ENCODE measurements at regions not wholly inside any gene's neighbourhood (a gene's known extent, or its start where the extent isn't known, plus 50 kb on each side); places are given as distances from the start of the nearest gene placed in this dataset.

DNA sequence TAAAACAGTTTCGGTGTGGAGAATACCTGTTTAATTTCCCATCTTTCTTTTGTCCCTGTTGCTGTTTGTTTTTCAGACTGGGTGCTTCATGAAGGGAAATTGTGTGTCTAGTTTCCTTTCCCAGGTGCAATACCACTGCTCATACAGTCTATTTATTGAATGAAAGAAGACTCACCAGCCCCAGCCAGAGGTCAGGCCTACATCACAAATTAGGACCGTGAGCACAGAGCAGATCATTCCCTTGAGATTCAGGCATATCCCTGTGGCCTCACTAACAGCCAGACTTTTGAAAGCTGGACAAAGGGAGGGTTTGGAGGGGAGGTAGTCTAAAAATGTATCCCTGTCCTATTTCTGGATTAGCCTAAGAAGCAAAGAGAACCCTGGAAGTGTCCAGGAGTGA, 278.9 kb downstream of the IRS1 start:
- no peak overlapping the region for H3K4me3 ChIP-seq (ENCODE audit: low read depth, low read length)
- TF ChIP-seq, protein P1, sequence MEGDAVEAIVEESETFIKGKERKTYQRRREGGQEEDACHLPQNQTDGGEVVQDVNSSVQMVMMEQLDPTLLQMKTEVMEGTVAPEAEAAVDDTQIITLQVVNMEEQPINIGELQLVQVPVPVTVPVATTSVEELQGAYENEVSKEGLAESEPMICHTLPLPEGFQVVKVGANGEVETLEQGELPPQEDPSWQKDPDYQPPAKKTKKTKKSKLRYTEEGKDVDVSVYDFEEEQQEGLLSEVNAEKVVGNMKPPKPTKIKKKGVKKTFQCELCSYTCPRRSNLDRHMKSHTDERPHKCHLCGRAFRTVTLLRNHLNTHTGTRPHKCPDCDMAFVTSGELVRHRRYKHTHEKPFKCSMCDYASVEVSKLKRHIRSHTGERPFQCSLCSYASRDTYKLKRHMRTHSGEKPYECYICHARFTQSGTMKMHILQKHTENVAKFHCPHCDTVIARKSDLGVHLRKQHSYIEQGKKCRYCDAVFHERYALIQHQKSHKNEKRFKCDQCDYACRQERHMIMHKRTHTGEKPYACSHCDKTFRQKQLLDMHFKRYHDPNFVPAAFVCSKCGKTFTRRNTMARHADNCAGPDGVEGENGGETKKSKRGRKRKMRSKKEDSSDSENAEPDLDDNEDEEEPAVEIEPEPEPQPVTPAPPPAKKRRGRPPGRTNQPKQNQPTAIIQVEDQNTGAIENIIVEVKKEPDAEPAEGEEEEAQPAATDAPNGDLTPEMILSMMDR (IDR thresholded peaks at IDR 0.05; ENCODE audit: borderline replicate concordance, insufficient read depth, low read depth, low read length) = no peak

DNA sequence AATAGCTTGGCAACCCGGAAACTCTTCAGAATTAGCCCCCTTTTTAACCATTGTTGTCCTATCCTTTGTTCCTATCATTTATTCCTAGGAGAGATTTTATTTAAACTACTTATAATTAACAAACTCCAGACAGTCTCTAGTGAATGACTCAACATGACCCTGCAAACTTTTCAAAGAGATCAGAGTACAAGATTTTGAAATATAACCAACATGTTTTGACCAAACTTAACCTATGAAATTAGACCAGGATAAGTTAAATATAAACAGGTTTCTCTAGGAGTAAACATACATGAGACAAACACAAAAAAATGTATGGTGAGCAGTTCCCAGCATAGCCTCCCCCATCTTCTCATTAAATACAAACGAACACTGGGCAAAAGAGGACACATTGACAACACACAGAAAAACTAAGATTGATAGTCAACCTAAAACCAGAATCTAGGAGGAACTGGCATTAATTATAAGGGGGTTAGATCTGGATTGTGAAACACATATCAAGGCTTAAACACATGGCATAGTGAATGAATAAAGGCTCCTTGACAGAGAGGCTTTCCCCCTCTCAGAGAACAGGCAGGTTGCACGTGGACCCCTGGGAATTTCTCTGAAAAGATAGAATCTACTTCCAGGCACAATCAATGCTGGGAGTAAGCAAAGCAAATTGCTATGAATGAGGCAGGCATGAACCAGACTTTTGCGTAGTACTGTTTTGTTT, 284.1 kb downstream of the IRS1 start:
- TF ChIP-seq, protein P1 (IDR thresholded peaks at IDR 0.05; ENCODE audit: borderline replicate concordance, insufficient read depth, low read depth, low read length) = no peak
- no peak overlapping the region for H3K4me3 ChIP-seq (ENCODE audit: low read depth, low read length)

DNA sequence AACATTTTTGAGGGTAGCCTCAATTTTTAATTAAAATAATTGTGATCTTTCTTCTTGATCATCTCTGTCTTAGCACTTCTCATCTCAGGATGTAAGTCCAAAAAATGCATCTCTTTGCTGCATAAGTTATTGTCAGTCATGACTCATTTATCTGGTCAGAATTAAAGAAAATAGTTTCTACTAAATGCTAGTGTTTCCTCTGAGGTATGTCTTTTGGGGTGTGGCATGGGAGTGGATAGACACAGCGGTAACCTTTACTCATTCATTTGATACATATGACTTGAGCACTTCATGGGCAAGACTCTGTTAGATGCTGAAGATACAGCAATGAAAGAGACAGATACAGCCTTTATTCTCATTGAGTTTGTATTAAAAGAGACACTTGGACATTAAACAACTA, 284.7 kb downstream of the IRS1 start:
- TF ChIP-seq, protein P1 (IDR thresholded peaks at IDR 0.05; ENCODE audit: borderline replicate concordance, insufficient read depth, low read depth, low read length) = no peak
- H3K4me3 ChIP-seq (ENCODE audit: low read depth, low read length) = no peak overlapping the region

DNA sequence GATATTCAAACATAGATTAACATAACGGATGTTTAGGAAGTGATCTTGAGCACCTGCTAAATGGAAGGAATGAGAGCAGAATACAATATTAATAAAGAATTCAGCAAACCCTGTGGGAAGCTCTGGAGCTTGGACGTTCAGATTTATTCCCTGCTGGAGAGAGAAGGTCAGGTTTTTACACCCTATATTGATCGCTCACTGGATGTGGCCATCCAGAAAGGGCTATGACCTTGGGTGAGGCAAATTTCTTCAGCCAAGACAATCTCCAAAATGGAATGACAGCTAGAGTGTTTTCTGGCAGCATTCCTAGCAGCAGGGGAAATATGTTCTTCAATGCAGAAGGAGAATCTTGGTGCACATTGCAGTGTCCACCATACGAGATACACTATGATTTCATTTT, 288.3 kb downstream of the IRS1 start:
- TF ChIP-seq, protein P1 (IDR thresholded peaks at IDR 0.05; ENCODE audit: borderline replicate concordance, insufficient read depth, low read depth, low read length) = no peak
- H3K4me3 ChIP-seq (ENCODE audit: low read depth, low read length) = no peak overlapping the region

DNA sequence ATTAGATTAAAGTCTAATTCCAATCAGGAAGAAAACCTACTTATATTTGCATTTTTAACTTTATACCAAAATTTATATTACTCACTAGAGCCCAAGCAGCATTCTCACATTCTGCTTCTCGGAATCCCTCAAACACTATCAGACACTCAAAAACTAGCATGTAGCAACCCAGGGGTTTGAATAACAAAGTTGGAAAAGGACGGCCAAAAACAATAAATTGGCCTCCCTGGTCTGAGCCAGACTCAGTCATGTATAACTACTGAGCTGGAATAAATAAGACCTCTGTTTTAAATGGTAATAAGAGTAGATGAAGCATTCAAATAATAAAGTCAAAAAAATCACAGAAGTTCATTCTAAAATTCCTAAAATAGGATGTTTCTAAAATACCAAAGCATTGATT, 290.9 kb downstream of the IRS1 start:
- TF ChIP-seq, protein P1 (IDR thresholded peaks at IDR 0.05; ENCODE audit: borderline replicate concordance, insufficient read depth, low read depth, low read length) = no peak
- no peak overlapping the region for H3K4me3 ChIP-seq (ENCODE audit: low read depth, low read length)

DNA sequence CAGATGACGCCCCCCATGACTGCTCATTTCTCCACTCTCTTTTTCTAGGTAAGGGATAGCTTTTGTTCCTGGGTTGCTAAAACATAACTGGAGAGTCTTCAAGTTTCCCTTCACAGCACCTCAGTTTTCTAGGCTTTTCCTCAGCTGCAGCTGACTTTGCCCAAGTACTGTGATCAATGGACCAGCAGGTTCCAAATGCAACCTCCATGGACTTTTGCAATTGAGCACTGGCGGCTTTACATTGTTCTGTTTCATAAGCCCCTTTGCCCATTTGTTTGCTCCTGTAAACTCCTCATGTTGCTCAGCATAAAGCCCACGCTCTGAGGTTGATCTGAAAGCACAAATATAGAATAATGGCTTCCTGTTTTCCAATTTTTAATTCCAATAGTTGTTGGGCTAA, 291.6 kb downstream of the IRS1 start:
- no peak overlapping the region for H3K4me3 ChIP-seq (ENCODE audit: low read depth, low read length)
- TF ChIP-seq, protein P1 (IDR thresholded peaks at IDR 0.05; ENCODE audit: borderline replicate concordance, insufficient read depth, low read depth, low read length) = no peak

DNA sequence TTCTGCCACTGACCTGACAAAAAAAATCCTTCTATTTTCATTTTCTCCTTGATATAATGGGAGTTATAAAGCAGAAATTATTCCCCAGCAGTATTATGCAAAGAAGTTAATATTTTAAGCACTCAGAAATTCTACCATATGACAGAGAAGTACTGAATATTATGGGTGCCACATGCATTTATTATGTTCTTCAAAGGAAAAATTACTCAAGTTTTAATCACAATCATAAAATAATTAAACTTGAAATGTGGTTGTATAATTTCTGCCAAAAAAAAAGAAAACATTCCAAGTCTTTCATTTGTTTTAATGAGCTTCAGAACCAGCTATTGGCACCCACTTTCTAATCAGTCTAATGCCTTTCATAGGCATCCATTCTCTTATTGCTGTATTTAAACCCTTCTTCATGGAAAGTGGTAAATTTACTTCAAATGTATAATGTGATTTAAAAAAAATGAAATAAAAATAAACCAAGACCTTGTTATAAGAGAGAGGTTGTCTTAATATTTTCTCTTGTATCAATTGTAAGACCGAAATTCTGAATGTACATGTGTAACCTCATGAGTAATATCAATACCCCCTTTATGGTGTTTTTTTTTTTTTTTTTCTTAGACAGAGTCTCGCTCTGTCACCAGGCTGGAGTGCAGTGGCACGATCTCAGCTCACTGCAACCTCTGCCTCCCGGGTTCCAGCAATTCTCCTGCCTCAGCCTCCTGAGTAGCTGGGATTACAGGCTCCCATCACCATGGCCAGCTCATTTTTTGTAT, 302.3 kb downstream of the IRS1 start:
- H3K4me3 ChIP-seq (ENCODE audit: low read depth, low read length) = no peak overlapping the region
- TF ChIP-seq, protein P1 (IDR thresholded peaks at IDR 0.05; ENCODE audit: borderline replicate concordance, insufficient read depth, low read depth, low read length) = no peak

Measured in GM12875 (cell line).